Putamen (tissue), 1 donor: ENCODE measurements at regions not wholly inside any gene's neighbourhood (a gene's known extent, or its start where the extent isn't known, plus 50 kb on each side); places are given as distances from the start of the nearest gene placed in this dataset.
"Not testable (repeated sequence)": the region's sequence is repeated elsewhere in the genome, so short reads cannot be mapped to it uniquely, and the experiment has no call there.

Experiments
- DNase-seq: peaks from one replicate; pipeline ENCODE4 v3.0.0-alpha.2; 2016; ENCODE audit warnings: low spot score

DNA sequence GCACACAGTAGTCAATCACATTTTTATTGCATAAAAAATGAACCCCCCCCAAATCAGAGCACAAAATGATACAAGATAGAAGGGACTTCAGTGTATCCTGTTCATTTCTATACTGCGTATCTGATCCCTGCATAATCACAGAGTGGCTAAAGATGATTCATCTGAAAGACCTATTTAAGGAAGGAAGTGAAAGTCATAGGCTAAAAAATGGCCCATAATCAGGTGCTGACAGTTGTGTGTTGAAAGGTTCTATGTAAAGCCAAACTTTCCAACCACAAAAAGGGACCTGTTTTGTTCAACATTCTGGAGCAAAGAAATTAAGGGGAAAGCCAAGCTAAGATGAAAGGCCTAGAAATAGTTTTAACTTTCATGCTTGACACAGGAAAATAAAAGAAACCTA lies 147.8 kb upstream of the ATP2B1 start:
- no peak for DNase-seq

- DNase-seq = no peak
Observed at GRCh38 chr12:89848732-89849131, 140.1 kb upstream of the ATP2B1 start.

DNA sequence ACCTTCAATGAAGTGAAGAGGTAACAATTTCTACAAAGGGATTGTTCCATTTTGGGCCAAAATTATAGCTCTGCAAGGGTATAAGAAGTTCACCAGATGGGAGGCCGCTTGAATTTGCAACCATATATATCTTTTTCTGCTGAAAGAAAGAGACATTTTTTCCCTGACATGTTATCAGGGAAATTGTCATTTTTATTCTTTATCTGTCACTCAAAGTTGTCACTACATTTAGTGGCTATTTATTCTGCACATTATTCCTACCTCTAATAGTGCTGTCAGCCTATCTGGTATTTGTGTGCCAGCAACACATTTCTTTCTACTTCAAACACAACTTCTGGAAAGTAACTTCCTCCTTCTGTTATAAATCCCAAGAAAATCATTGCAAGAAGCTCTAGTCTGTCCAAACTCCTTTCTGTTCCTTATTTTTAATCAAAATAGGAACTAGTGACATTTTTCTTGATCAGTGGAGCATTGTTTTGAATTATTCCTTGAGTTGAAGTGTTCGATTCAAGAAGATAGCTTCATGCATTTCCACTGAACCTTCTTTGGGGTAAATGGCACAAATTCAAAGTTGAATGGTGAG lies 137.9 kb upstream of the ATP2B1 start:
- no peak for DNase-seq

GRCh38 chr12:89845767-89846166 lies 137.1 kb upstream of the ATP2B1 start:
- DNase-seq = no peak

DNA sequence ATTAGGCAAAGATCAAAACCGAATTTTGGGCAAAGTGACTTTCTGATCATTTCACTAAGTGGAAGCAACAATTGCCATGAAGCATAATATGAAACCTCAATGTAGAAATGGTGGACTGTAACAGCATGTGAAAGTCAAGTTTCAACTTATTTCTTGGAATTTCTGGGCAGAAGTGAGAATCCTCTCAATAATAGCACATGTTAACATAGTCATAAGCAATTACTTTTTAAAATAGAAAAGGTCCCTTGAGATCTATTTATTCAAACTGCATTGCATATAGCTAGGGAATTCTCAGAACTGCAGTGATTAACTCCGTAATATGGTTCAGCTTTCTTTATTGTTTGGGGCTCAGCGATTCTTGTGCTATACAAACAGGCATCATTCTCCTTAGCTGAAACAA lies 136.7 kb upstream of the ATP2B1 start:
- no peak for DNase-seq

GRCh38 chr12:89844539-89844938 lies 135.9 kb upstream of the ATP2B1 start:
- DNase-seq = no peak

- no peak for DNase-seq
Observed at GRCh38 chr12:89840162-89840922, 131.7 kb upstream of the ATP2B1 start.

DNA sequence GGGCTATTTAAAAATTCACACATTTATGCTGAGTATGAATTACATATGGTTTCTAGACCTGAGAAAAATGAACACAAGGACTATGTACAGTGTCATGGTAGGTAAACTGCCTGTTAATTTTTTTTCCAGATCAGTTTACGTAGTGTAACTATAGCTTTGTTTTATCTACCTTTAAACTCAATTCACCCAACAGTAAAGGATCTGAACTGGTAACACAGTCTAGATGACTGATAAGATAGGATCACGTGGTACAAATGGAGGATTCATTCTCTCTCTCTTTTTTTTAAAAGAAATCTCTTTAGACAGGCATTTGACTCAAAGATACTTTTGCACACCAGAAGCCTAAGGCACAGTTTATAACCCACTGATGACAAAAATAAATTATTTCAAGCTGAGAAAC lies 130.8 kb upstream of the ATP2B1 start:
- DNase-seq = no peak

DNA sequence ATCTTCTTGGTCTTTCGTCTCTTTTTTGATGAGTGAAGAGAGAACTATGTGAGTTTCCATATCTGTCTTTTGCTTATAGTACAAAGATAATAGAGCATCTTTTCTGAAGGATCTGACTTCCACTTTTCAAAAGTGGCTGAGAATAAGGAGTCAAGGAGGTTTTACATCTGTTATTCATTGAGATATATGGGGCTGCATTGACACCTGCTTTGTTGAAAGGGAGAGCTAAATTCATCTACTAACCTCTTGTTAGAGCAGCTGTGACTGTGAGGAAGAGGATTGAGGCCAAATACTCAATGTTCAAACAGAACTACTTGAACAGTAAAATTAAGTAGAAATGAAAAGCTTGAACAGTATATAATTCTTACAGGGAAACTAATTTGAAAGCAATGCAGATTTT lies 130.2 kb upstream of the ATP2B1 start:
- DNase-seq = no peak

GRCh38 chr12:89836026-89836425 lies 127.4 kb upstream of the ATP2B1 start:
- DNase-seq = no peak

- no peak for DNase-seq
Observed at GRCh38 chr12:89834676-89835075, 126.0 kb upstream of the ATP2B1 start.

DNA sequence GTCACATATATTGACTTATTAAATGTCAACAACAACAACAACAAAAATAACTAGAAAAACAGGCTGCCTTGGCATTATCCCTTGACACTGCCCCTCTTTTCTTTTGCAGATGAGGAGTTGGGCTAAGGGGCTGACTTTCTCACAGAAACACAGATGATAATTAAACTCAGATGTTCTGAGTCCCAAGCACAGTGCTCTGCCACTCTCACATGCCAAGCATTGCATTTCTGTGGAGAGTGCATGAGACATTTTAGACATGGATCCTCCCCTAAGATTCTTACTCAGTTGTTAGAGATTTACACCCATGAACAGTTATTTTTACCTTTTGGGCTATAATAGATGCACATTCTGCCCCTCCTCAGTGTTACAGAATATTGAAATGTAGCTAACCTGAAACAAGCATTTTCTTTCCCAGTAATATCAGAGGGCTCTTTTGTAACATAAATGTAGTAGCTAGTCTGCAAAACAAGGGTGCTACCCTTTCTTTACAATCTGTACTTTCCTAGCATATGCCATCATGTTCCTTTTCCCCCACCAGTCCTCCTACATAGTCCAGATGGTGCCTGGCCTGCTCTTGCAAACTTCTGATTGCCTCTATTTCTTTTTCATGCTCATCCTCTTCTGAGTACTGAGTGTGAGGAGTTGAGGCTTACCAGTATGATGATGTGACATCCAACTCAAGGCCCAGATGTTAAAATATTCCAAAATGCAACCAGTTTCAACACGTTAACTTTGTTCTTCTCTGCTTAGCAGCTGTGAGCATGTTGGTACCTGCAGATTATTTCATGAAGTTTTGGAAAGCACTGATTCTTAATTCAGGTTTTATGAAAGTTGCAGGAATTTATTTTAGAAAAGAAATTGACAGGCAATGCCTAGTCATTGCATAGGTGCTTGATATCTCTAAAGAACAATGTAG lies 125.0 kb upstream of the ATP2B1 start:
- DNase-seq = no peak

DNA sequence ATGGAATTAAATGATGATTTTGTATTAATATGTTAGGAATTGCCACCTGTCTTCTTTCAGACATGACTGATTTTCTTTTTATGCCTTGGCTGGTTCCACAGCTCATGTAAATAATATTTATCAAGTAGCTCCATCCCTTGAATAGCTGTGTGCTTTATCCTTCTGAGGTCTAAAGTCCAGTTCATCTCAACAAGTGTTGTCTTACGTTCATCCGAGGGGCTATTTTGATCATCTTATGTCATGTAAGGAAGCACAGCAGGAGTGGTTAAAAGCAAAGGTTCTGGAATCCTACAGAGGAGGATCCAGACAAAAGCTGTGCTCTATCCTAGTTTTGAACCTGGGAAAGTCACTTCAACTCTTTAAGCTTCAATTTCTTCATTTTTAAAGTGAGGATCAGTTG lies 123.7 kb upstream of the ATP2B1 start:
- DNase-seq = no peak

DNA sequence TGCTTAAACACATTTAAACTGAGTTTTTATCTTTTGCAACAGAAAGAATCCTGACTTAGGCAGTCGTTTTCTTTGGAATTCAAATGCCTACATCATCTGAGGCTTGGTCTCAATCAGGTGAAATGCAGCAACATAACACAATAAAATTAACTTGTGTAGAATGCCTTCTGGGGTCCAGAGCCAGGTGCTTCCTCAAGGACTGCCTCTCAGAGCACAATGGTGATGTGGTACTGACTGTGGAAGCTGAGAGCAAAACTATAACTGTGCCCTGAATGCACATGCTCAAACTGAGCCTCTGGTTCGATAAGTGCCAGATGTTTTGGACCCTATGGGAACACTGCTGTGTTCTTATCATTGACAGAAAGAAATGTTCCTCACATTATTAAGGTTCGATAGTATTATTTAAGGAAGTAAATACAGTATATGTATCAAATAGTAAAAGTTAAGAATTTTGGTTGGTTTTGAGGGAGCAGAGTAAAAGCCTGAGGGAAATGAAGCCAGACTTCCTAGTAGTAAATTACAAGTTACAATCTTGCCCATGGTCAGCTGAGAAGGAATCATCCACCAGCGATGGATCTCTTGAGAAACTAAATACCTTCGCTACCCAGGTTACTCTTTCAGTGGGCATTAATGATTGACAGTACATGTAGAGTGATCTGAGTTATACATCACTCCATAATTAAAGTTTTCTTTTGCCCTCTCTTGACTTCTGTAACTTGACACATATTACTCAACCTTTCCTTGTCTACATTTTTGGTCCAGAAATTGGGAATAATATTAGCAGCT lies 122.9 kb upstream of the ATP2B1 start:
- DNase-seq = no peak

- no peak for DNase-seq
Observed at GRCh38 chr12:89829434-89829975, 120.9 kb upstream of the ATP2B1 start.

DNA sequence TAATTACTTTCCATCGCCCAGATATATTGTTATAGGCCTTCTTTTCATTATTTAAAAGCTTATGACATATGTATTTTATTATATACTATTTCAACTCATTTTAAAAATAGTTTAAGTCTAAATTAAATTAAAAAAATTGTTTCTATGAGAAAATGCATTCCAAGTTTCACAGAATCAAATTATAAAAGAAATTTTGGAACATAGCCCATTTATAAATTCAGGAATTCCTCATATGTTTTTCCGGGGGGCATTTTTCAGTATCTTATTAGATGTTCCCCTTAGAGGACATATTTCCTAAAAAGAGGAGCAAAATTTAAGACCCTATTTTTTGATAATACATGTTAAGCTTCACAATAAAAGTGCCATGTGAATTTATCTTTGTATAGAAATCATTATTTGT lies 119.9 kb upstream of the ATP2B1 start:
- no peak for DNase-seq

DNA sequence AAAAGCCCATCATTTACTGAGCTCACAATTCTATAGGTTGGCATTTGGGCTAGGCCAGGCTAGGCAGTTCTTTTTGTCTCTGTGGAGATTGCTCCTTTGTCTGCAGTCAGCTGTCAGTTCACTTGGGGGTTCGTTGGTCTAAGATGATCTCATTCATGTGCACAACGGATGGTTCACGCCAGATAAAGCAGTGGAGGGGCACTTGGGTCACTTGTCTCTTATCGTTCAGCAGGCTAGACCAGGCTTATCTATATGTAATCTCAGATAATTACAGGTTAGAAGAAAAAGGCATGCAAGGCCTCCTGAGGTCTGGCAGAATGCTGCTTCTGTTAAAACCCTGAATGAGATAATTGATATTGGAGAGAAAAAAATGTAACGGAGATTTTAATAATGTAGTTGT lies 119.0 kb upstream of the ATP2B1 start:
- DNase-seq = no peak

DNA sequence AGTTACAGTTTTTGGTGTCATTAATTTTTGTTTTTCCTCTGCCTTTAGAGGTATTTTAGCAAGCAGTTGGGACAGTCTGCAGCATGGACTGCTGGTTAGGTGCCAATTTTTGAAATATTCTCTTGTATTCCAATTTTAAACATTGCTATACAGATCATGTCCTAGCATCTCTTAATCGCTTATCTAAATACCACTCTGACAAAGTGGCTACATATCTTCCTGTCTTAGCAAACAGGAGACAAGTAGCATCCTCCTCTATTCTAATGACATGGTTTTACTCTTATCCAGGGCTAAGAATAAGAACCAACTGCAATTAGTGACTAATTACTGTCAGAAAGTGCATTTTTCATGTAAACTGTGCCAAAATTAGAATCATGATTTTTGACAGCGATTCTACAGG lies 117.8 kb upstream of the ATP2B1 start:
- DNase-seq = no peak

DNA sequence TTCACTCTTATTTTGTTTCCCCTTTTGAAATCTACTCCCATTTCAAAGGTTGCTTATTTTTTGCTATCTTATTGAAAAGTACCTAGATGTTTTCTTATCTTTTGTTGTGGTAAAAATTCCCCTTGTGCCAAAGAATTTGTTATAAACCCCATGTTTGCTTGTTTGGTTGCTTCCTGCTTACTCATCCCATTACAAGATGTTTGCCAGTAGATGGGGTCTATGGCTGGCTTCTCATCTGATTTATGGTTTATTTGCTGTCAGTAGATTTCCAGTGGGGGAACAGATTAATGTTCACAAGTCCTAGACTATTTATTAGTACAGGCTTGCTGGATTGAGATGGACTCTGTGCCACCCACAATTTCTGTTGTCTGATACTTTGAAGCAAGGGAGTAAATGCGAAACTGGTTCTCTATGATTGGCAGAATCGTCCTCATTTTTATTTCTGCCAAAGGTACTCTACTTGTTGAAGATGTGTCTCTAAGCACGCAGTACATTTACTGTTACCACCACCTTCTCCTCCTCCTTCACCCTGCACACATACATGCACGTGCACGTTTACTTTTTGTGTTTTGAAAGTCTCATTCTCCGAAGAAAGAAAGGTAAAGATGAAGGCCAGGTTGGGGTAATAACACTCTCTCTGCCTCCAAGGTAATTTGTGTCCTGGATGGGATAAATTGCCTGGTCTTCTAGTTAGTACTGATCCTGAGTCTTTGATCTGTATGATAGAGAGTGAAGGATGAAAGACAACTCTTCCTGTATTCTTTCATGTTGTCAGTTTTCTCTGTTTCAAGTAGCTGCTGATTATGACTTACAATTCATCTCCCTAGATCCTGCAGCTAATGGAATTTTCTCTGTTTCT lies 117.2 kb upstream of the ATP2B1 start:
- no peak for DNase-seq

DNA sequence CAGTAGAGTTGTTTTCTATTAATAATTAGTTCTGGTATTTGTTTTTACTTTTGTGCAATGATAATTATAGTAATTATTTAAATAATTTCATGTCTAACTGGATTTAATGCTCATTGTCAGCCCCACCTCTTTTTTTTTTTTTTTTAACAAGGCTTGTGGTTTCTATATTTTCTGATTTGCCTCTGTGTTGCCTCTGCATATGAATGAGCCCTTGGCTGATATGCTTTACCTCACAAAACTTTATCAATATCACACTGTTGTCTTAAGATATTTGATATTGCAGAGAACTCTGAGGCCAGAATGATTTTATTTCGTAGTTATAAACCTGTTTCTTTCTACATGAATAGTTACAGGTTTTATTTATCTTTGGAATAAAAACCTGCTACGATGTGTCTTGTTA lies 116.2 kb upstream of the ATP2B1 start:
- DNase-seq = no peak

- not testable (repeated sequence) for DNase-seq
Observed at GRCh38 chr12:89822992-89823391, 114.4 kb upstream of the ATP2B1 start.
